HCT116 (cell line): ENCODE measurements at regions not wholly inside any gene's neighbourhood (a gene's known extent, or its start where the extent isn't known, plus 50 kb on each side); places are given as distances from the start of the nearest gene placed in this dataset.

Experiments used
- ATAC-seq: fragments of 200-7000 bp; cut with Tn5 transposase; 2 replicates; pipeline ENCODE4 v1.9.1; 2020; ENCODE audit warnings: mild to moderate bottlenecking, moderate library complexity
- BruUV-seq: library from RNA; stranded (reverse); fragments of 400-500 nt; replicated peaks from 2 replicates; lab custom pipeline; 2021; lab: Mats Ljungman, UMichigan
- CTCF ChIA-PET: fragments of 300-600 bp; sonication (Branson Sonifier 250); formaldehyde crosslinking; loops from one replicate; lab custom pipeline; 2021; ENCODE audit warnings: antibody characterized with exemption; lab: Charles Lee
- POLR2A ChIA-PET: fragments of 300-600, 350-600 bp; sonication (Branson Sonifier 250); formaldehyde crosslinking; loops from one replicate; lab custom pipeline; 2021; ENCODE audit warnings: antibody characterized with exemption; lab: Charles Lee
- RAD21 ChIA-PET, 2 experiments: fragments of 300-600 bp; sonication (Branson Sonifier 250); formaldehyde crosslinking; loops; one replicate each; lab custom pipeline; 2023; ENCODE audit warnings: low total read pairs in 2 of 2; ENCODE audit not compliant: uncharacterized antibody in 2 of 2, unreplicated experiment in 2 of 2, low non-redundant PET in 1 of 2; lab: Charles Lee
- DNase-seq: peaks from one replicate; pipeline ENCODE4 v3.0.0-alpha.2; 2010; ENCODE audit warnings: low read depth, low spot score
- H2AFZ ChIP-seq: fragments of 200-600 bp; shearing (Covaris generic), sonication (generic); 2 replicates; pipeline ENCODE4 v1.6.1; 2017; ENCODE audit warnings: low read depth, mixed run types, mixed read lengths, antibody characterized with exemption, low read length; ENCODE audit not compliant: poor library complexity, severe bottlenecking
- H3K27ac ChIP-seq: 2 replicates; pipeline ENCODE4 v1.5.1; 2012; ENCODE audit warnings: low read depth, low read length
- H3K27me3 ChIP-seq: fragments of 200-600 bp; sonication (generic); 2 replicates; pipeline ENCODE4 v1.6.1; 2016; ENCODE audit warnings: mixed run types, low read length, mixed read lengths; ENCODE audit not compliant: insufficient read depth
- H3K36me3 ChIP-seq, 2 experiments: fragments of 200-500 bp in 1 of 2; fragments of 200-600 bp in 1 of 2; sonication (Bioruptor generic) in 1 of 2; sonication (generic) in 1 of 2; 2 replicates each; pipeline versions ENCODE4 v1.5.1 to v1.6.1; 2014 to 2016; ENCODE audit warnings: low read length in 2 of 2, inconsistent platforms in 1 of 2, mixed read lengths in 1 of 2, mixed run types in 1 of 2; ENCODE audit not compliant: insufficient read depth in 2 of 2, control insufficient read depth in 1 of 2
- H3K4me1 ChIP-seq, 2 experiments: fragments of 200-600 bp in 1 of 2; sonication (generic) in 1 of 2; 2 replicates each; pipeline versions ENCODE4 v1.5.1 to v1.6.1; 2012 to 2017; ENCODE audit warnings: low read length in 2 of 2, inconsistent platforms in 1 of 2, mild to moderate bottlenecking in 1 of 2, mixed read lengths in 1 of 2, mixed run types in 1 of 2, moderate library complexity in 1 of 2; ENCODE audit not compliant: insufficient read depth in 2 of 2, control insufficient read depth in 1 of 2
- H3K4me2 ChIP-seq: fragments of 200-600 bp; sonication (generic); 2 replicates; pipeline ENCODE4 v1.6.1; 2017; ENCODE audit warnings: mixed run types, low read length, mixed read lengths
- H3K4me3 ChIP-seq, 2 experiments: fragments of 200-600 bp in 1 of 2; sonication (generic) in 1 of 2; replicated peaks in 1 of 2; 2 replicates each; pipeline ENCODE4 v1.5.1; 2011 to 2016; ENCODE audit warnings: low read length in 2 of 2, control low read depth in 1 of 2, low read depth in 1 of 2, mild to moderate bottlenecking in 1 of 2, mixed read lengths in 1 of 2, mixed run types in 1 of 2
- H3K79me2 ChIP-seq: fragments of 200-600 bp; sonication (generic); 2 replicates; pipeline ENCODE4 v1.6.1; 2017; ENCODE audit warnings: mild to moderate bottlenecking, mixed run types, low read length, moderate library complexity, mixed read lengths; ENCODE audit not compliant: insufficient read depth
- H3K9ac ChIP-seq: fragments of 200-600 bp; sonication (generic); 2 replicates; pipeline ENCODE4 v1.6.1; 2016; ENCODE audit warnings: low read length, mixed read lengths
- H3K9me2 ChIP-seq: fragments of 200-600 bp; sonication (generic), shearing (Covaris generic); 2 replicates; pipeline ENCODE4 v1.6.1; 2017; ENCODE audit warnings: mixed run types, mild to moderate bottlenecking, moderate library complexity; ENCODE audit not compliant: insufficient read depth
- H3K9me3 ChIP-seq, 2 experiments: fragments of 200-500 bp in 1 of 2; fragments of 200-600 bp in 1 of 2; sonication (Bioruptor generic) in 1 of 2; sonication (generic) in 1 of 2; 2 replicates each; pipeline ENCODE4 v1.6.1; 2014 to 2017; ENCODE audit warnings: low read length in 2 of 2, mixed read lengths in 2 of 2, inconsistent platforms in 1 of 2, low read depth in 1 of 2, mild to moderate bottlenecking in 1 of 2, mixed run types in 1 of 2, moderate library complexity in 1 of 2; ENCODE audit not compliant: control insufficient read depth in 1 of 2, insufficient read depth in 1 of 2
- H4K20me1 ChIP-seq: fragments of 200-600 bp; sonication (generic), shearing (Covaris generic); 2 replicates; pipeline ENCODE4 v1.6.1; 2017; ENCODE audit warnings: mixed run types, mild to moderate bottlenecking, moderate library complexity; ENCODE audit not compliant: insufficient read depth
- CBX3 ChIP-seq: IDR thresholded peaks from 2 replicates; pipeline ENCODE4 v1.6.1; 2012; ENCODE audit warnings: low read depth
- EGR1 ChIP-seq: IDR thresholded peaks from 2 replicates; pipeline ENCODE4 v1.6.1; 2012; ENCODE audit warnings: low read depth
- FOSL1 ChIP-seq: IDR thresholded peaks from 2 replicates; pipeline ENCODE4 v1.6.1; 2012; ENCODE audit warnings: low read depth
- JUND ChIP-seq: IDR thresholded peaks from 2 replicates; pipeline ENCODE4 v1.6.1; 2012
- POLR2A ChIP-seq: IDR thresholded peaks from 2 replicates; pipeline ENCODE4 v1.7.0; 2011; ENCODE audit warnings: borderline replicate concordance; ENCODE audit not compliant: insufficient read depth, insufficient read length; ENCODE audit errors: extremely low read depth
- RAD21 ChIP-seq: IDR thresholded peaks from 2 replicates; pipeline ENCODE4 v1.6.1; 2012; ENCODE audit warnings: low read depth, mild to moderate bottlenecking
- SP1 ChIP-seq: IDR thresholded peaks from 2 replicates; pipeline ENCODE4 v1.6.1; 2012; ENCODE audit warnings: low read depth
- TCF7L2 ChIP-seq: IDR thresholded peaks from 2 replicates; pipeline ENCODE4 v1.7.0; 2011; ENCODE audit warnings: borderline replicate concordance, inconsistent platforms; ENCODE audit not compliant: insufficient read depth, insufficient read length; ENCODE audit errors: extremely low read depth
- intact Hi-C: fragments of 100-400 bp; cut with micrococcal nuclease; formaldehyde crosslinking; loops from 2 replicates; pipeline ENCODE4 v1.10.0; 2022
- TF ChIP-seq, protein P1 (sequence below): IDR thresholded peaks from 2 replicates; pipeline ENCODE4 v1.6.1; 2011; ENCODE audit warnings: mild to moderate bottlenecking, low read length, moderate library complexity; ENCODE audit not compliant: insufficient replicate concordance; ENCODE audit errors: extremely low read depth
- TF ChIP-seq, protein P2 (sequence below): IDR thresholded peaks from 2 replicates; pipeline ENCODE4 v1.6.1; 2012; ENCODE audit warnings: low read depth

DNA sequence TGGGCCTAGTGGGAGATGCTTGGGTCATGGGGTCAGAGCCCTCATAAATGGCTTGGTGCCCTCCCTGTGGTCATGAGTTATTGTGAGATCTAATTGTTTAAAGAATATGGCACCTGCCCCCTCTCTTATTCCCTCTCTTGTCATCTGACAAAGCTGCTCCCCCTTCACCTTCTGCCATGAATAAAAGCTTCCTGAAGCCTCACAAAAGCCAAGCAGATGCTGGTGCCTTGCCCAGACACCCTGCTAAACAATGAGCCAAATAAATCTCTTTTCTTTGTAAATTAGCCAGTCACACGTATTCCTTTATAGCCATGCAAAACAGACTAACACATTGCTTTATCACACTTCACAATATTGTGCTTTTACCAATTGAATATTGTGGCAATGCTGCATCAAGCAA lies 82.8 kb upstream of the PDE4D start:
- TF ChIP-seq FOSL1 (no peak), SP1 (no peak), EGR1 (no peak), TCF7L2 (no peak), RAD21 (no peak), JUND (no peak), CBX3 (no peak), POLR2A (no peak)
- TF ChIP-seq, protein P1, sequence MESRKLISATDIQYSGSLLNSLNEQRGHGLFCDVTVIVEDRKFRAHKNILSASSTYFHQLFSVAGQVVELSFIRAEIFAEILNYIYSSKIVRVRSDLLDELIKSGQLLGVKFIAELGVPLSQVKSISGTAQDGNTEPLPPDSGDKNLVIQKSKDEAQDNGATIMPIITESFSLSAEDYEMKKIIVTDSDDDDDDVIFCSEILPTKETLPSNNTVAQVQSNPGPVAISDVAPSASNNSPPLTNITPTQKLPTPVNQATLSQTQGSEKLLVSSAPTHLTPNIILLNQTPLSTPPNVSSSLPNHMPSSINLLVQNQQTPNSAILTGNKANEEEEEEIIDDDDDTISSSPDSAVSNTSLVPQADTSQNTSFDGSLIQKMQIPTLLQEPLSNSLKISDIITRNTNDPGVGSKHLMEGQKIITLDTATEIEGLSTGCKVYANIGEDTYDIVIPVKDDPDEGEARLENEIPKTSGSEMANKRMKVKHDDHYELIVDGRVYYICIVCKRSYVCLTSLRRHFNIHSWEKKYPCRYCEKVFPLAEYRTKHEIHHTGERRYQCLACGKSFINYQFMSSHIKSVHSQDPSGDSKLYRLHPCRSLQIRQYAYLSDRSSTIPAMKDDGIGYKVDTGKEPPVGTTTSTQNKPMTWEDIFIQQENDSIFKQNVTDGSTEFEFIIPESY: no peak
- TF ChIP-seq, protein P2, sequence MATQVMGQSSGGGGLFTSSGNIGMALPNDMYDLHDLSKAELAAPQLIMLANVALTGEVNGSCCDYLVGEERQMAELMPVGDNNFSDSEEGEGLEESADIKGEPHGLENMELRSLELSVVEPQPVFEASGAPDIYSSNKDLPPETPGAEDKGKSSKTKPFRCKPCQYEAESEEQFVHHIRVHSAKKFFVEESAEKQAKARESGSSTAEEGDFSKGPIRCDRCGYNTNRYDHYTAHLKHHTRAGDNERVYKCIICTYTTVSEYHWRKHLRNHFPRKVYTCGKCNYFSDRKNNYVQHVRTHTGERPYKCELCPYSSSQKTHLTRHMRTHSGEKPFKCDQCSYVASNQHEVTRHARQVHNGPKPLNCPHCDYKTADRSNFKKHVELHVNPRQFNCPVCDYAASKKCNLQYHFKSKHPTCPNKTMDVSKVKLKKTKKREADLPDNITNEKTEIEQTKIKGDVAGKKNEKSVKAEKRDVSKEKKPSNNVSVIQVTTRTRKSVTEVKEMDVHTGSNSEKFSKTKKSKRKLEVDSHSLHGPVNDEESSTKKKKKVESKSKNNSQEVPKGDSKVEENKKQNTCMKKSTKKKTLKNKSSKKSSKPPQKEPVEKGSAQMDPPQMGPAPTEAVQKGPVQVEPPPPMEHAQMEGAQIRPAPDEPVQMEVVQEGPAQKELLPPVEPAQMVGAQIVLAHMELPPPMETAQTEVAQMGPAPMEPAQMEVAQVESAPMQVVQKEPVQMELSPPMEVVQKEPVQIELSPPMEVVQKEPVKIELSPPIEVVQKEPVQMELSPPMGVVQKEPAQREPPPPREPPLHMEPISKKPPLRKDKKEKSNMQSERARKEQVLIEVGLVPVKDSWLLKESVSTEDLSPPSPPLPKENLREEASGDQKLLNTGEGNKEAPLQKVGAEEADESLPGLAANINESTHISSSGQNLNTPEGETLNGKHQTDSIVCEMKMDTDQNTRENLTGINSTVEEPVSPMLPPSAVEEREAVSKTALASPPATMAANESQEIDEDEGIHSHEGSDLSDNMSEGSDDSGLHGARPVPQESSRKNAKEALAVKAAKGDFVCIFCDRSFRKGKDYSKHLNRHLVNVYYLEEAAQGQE: no peak
- TF ChIP-seq, all 23 proteins: peak for 0
- Histone ChIP-seq H3K27ac (no peak overlapping the region), H3K27me3 (no peaks in the 10 kb centered on the region), H4K20me1 (no peaks in the 10 kb centered on the region), H3K36me3 (no peaks in the 10 kb centered on the region), H3K9me3 (no peaks in the 10 kb centered on the region), H3K4me3 (no peak overlapping the region), H3K9ac (no peak overlapping the region), H2AFZ (no peak overlapping the region), H3K4me1 (no peaks in the 10 kb centered on the region), H3K4me2 (no peak overlapping the region), H3K9me2 (no peaks in the 10 kb centered on the region), H3K79me2 (no peaks in the 10 kb centered on the region)
- intact Hi-C loops: no loop called here
- ChIA-PET POLR2A (no interaction called here), RAD21 (no interaction called here), CTCF (no interaction called here)
- BruUV-seq: no TSS peak
- ATAC-seq (no peak), DNase-seq (no peak)
